GM19372 (cell line): ENCODE measurements at regions not wholly inside any gene's neighbourhood (a gene's known extent, or its start where the extent isn't known, plus 50 kb on each side); places are given as distances from the start of the nearest gene placed in this dataset.
"Not testable (repeated sequence)": the region's sequence is repeated elsewhere in the genome, so short reads cannot be mapped to it uniquely, and the experiment has no call there.

Experiments used
- ATAC-seq: cut with Tn5 transposase; IDR thresholded peaks from one replicate; pipeline ENCODE4 v1.9.1; 2021; ENCODE audit warnings: mild to moderate bottlenecking, low read depth, moderate library complexity; ENCODE audit not compliant: unreplicated experiment

- no peak for ATAC-seq
Observed at GRCh38 chr5:147075187-147075586, 159.6 kb upstream of the STK32A start.

- ATAC-seq, result no peak
Observed at GRCh38 chr5:147080391-147080790, 154.4 kb upstream of the STK32A start.

GRCh38 chr5:147081311-147081764 lies 153.5 kb upstream of the STK32A start:
- no peak for ATAC-seq

- ATAC-seq, result no peak
Observed at GRCh38 chr5:147084702-147085101, 150.1 kb upstream of the STK32A start.

GRCh38 chr5:147085409-147085808 lies 149.4 kb upstream of the STK32A start:
- no peak for ATAC-seq

- ATAC-seq, result no peak
Observed at GRCh38 chr5:147092044-147092443, 142.8 kb upstream of the STK32A start.

GRCh38 chr5:147093138-147093537 lies 141.7 kb upstream of the STK32A start:
- no peak for ATAC-seq

- no peak for ATAC-seq
Observed at GRCh38 chr5:147095740-147096139, 139.1 kb upstream of the STK32A start.

GRCh38 chr5:147098233-147098790 lies 136.5 kb upstream of the STK32A start:
- ATAC-seq, result no peak

- ATAC-seq, result no peak
Observed at GRCh38 chr5:147101659-147102369, 133.0 kb upstream of the STK32A start.

GRCh38 chr5:147112899-147113298 lies 121.9 kb upstream of the STK32A start:
- ATAC-seq, result no peak

GRCh38 chr5:147113967-147114366 lies 120.9 kb upstream of the STK32A start:
- no peak for ATAC-seq

- ATAC-seq, result not testable (repeated sequence)
Observed at GRCh38 chr5:147139759-147140158, 95.1 kb upstream of the STK32A start.

- no peak for ATAC-seq
Observed at GRCh38 chr5:147140558-147140957, 94.3 kb upstream of the STK32A start.

- not testable (repeated sequence) for ATAC-seq
Observed at GRCh38 chr5:147141580-147141979, 93.2 kb upstream of the STK32A start.

GRCh38 chr5:147143215-147143614 lies 91.6 kb upstream of the STK32A start:
- no peak for ATAC-seq

- ATAC-seq, result no peak
Observed at GRCh38 chr5:147145328-147145727, 89.5 kb upstream of the STK32A start.

GRCh38 chr5:147148715-147149114 lies 86.1 kb upstream of the STK32A start:
- no peak for ATAC-seq

- ATAC-seq, result no peak
Observed at GRCh38 chr5:147152086-147152485, 82.7 kb upstream of the STK32A start.

- ATAC-seq, result no peak
Observed at GRCh38 chr5:147154809-147155208, 80.0 kb upstream of the STK32A start.

GRCh38 chr5:147156012-147156411 lies 78.8 kb upstream of the STK32A start:
- ATAC-seq, result no peak
